SK-N-MC (cell line): ENCODE measurements at regions not wholly inside any gene's neighbourhood (a gene's known extent, or its start where the extent isn't known, plus 50 kb on each side); places are given as distances from the start of the nearest gene placed in this dataset.
"Not testable (repeated sequence)": the region's sequence is repeated elsewhere in the genome, so short reads cannot be mapped to it uniquely, and the experiment has no call there.

Experiments used
- EZH2 ChIP-seq: fragments of 200-600 bp; sonication (generic); IDR thresholded peaks from one replicate; pipeline ENCODE4 v1.6.1; 2017; ENCODE audit warnings: antibody characterized with exemption
- POLR2AphosphoS5 ChIP-seq: IDR thresholded peaks from 2 replicates; pipeline ENCODE4 v1.6.1; 2012; ENCODE audit warnings: mild to moderate bottlenecking, low read depth, low read length, borderline replicate concordance

- TF ChIP-seq EZH2, POLR2AphosphoS5: not testable (repeated sequence)
Measured at GRCh38 chr9:67711429-67711828, 147.3 kb upstream of the ANKRD20A1 start.
